Progenitor cell of endocrine pancreas (in vitro differentiated cells): ENCODE measurements at regions not wholly inside any gene's neighbourhood (a gene's known extent, or its start where the extent isn't known, plus 50 kb on each side); places are given as distances from the start of the nearest gene placed in this dataset.

Experiments
- DNase-seq: peaks from one replicate; pipeline ENCODE4 v3.0.0; 2021; ENCODE audit warnings: low spot score; ENCODE audit not compliant: unreplicated experiment
- H3K27ac Mint-ChIP-seq: 2 replicates; pipeline ENCODE4 v1.8.0; 2021; ENCODE audit warnings: mild to moderate bottlenecking, moderate library complexity, mixed read lengths
- H3K27me3 Mint-ChIP-seq: 2 replicates; pipeline ENCODE4 v1.8.0; 2021; ENCODE audit warnings: mixed read lengths
- H3K36me3 Mint-ChIP-seq: 2 replicates; pipeline ENCODE4 v1.8.0; 2022; ENCODE audit warnings: mixed read lengths; ENCODE audit not compliant: insufficient read depth
- H3K4me1 Mint-ChIP-seq: 2 replicates; pipeline ENCODE4 v1.8.0; 2021; ENCODE audit warnings: low read depth, mixed read lengths
- H3K4me3 Mint-ChIP-seq: 2 replicates; pipeline ENCODE4 v1.8.0; 2021; ENCODE audit warnings: low read depth, mild to moderate bottlenecking, moderate library complexity, mixed read lengths
- H3K9me3 Mint-ChIP-seq: 2 replicates; pipeline ENCODE4 v1.8.0; 2021; ENCODE audit warnings: low read depth, mixed read lengths
- TF ChIP-seq, protein P1 (sequence below): fragments of 200-600 bp; sonication (generic); IDR thresholded peaks from one replicate; pipeline ENCODE4 v1.5.0; 2021; ENCODE audit warnings: antibody characterized with exemption, mild to moderate bottlenecking; ENCODE audit not compliant: unreplicated experiment

- no peak overlapping the region for H3K4me3 Mint-ChIP-seq
- H3K9me3 Mint-ChIP-seq = peaks cover 41% of the 10 kb centered on the region
- peaks cover 3% of the 10 kb centered on the region for H3K36me3 Mint-ChIP-seq
- DNase-seq = no peak
- H3K27me3 Mint-ChIP-seq = no peaks in the 10 kb centered on the region
- H3K4me1 Mint-ChIP-seq = peaks cover 12% of the 10 kb centered on the region
- TF ChIP-seq, protein P1, sequence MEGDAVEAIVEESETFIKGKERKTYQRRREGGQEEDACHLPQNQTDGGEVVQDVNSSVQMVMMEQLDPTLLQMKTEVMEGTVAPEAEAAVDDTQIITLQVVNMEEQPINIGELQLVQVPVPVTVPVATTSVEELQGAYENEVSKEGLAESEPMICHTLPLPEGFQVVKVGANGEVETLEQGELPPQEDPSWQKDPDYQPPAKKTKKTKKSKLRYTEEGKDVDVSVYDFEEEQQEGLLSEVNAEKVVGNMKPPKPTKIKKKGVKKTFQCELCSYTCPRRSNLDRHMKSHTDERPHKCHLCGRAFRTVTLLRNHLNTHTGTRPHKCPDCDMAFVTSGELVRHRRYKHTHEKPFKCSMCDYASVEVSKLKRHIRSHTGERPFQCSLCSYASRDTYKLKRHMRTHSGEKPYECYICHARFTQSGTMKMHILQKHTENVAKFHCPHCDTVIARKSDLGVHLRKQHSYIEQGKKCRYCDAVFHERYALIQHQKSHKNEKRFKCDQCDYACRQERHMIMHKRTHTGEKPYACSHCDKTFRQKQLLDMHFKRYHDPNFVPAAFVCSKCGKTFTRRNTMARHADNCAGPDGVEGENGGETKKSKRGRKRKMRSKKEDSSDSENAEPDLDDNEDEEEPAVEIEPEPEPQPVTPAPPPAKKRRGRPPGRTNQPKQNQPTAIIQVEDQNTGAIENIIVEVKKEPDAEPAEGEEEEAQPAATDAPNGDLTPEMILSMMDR = no peak
- H3K27ac Mint-ChIP-seq = peak overlapping the region; percentile 94
These were observed 339.0 kb upstream of the SPANXN4 start for GRCh38 chrX:142686653-142687283.

- Mint-ChIP-seq H3K27me3 (no peaks in the 10 kb centered on the region), H3K9me3 (peaks cover 38% of the 10 kb centered on the region), H3K36me3 (peaks cover 3% of the 10 kb centered on the region), H3K27ac (peak overlapping the region; percentile 94), H3K4me1 (peaks cover 12% of the 10 kb centered on the region), H3K4me3 (peak overlapping the region; percentile 2)
- TF ChIP-seq, protein P1 = no peak
- DNase-seq = no peak
These were observed 339.5 kb upstream of the SPANXN4 start for GRCh38 chrX:142686206-142686605.

DNA sequence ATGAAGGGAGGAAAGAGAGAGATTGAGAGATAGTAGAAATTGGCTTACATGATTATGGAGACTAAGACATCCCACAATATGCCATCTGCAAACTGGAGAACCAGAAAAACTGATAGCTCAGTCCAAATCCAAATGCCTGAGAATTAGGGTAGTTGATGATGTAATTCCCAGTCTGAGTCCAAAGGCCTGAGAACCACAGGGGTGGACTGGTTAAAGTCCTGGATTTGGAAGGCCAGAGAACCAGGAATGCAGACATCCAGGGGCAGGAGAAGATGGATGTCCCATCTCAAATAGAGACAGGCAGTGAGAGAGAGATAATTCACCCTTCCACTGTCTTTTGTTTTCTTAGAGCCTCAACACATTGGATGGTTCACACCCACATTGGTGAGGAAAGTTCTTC lies 345.7 kb upstream of the SPANXN4 start:
- Mint-ChIP-seq H3K9me3 (peaks cover 34% of the 10 kb centered on the region), H3K4me1 (no peaks in the 10 kb centered on the region), H3K36me3 (peaks cover 4% of the 10 kb centered on the region), H3K4me3 (no peak overlapping the region), H3K27me3 (no peaks in the 10 kb centered on the region), H3K27ac (no peak overlapping the region)
- no peak for DNase-seq
- TF ChIP-seq, protein P1 = no peak

GRCh38 chrX:142671036-142671435 lies 354.7 kb upstream of the SPANXN4 start:
- no peak for DNase-seq
- TF ChIP-seq, protein P1 = no peak
- Mint-ChIP-seq H3K4me1 (no peaks in the 10 kb centered on the region), H3K4me3 (no peak overlapping the region), H3K9me3 (peaks cover 36% of the 10 kb centered on the region), H3K36me3 (peaks cover 7% of the 10 kb centered on the region), H3K27me3 (no peaks in the 10 kb centered on the region), H3K27ac (no peak overlapping the region)

GRCh38 chrX:142663330-142664095 lies 362.2 kb upstream of the SPANXN4 start:
- Mint-ChIP-seq H3K36me3 (peaks cover 1% of the 10 kb centered on the region), H3K4me3 (no peak overlapping the region), H3K4me1 (peaks cover 2% of the 10 kb centered on the region), H3K27ac (no peak overlapping the region), H3K27me3 (no peaks in the 10 kb centered on the region), H3K9me3 (peaks cover 47% of the 10 kb centered on the region)
- TF ChIP-seq, protein P1 = no peak
- DNase-seq = no peak
